Suprapubic skin (tissue), 4 donors: ENCODE measurements at regions not wholly inside any gene's neighbourhood (a gene's known extent, or its start where the extent isn't known, plus 50 kb on each side); places are given as distances from the start of the nearest gene placed in this dataset.
"Not testable (repeated sequence)": the region's sequence is repeated elsewhere in the genome, so short reads cannot be mapped to it uniquely, and the experiment has no call there.

Source experiments
- DNase-seq, 2 donors: peaks; one replicate each; pipeline ENCODE4 v3.0.0-alpha.2; 2019; ENCODE audit warnings: low spot score in 2 of 2
- H3K27ac ChIP-seq: fragments of 200-600 bp; sonication (generic); one replicate; pipeline ENCODE4 v1.5.1; 2019
- H3K27me3 ChIP-seq: fragments of 200-600 bp; sonication (generic); one replicate; pipeline ENCODE4 v1.5.1; 2019
- H3K36me3 ChIP-seq: fragments of 200-600 bp; sonication (generic); one replicate; pipeline ENCODE4 v1.5.1; 2019
- H3K4me1 ChIP-seq: fragments of 200-600 bp; sonication (generic); one replicate; pipeline ENCODE4 v1.5.1; 2019
- H3K4me3 ChIP-seq: fragments of 200-600 bp; sonication (generic); one replicate; pipeline ENCODE4 v1.5.1; 2019; ENCODE audit warnings: mild to moderate bottlenecking
- H3K9me3 ChIP-seq: fragments of 200-600 bp; sonication (generic); one replicate; pipeline ENCODE4 v1.5.1; 2019
- EP300 ChIP-seq: sonication (generic); formaldehyde crosslinking; IDR thresholded peaks from one replicate; pipeline ENCODE4 v1.6.1; 2017; ENCODE audit warnings: antibody characterized with exemption
- POLR2A ChIP-seq, 2 donors: fragments of 450-650 bp; IDR thresholded peaks; one replicate each; pipeline ENCODE4 v1.6.1; 2017; ENCODE audit warnings: antibody characterized with exemption in 2 of 2, mild to moderate bottlenecking in 2 of 2, moderate library complexity in 2 of 2
- POLR2AphosphoS5 ChIP-seq, 3 donors: sonication (generic); formaldehyde crosslinking; IDR thresholded peaks; one replicate each; pipeline ENCODE4 v1.6.1; 2017; ENCODE audit warnings: antibody characterized with exemption in 3 of 3
- WGBS: methylation state at CpG from one replicate; pipeline ENCODE4 v1.1.5; 2018; 5-methylcytosine and 5-hydroxymethylcytosine counted together
- TF ChIP-seq, protein P1 (sequence below), 2 donors: fragments of 200-600 bp in 1 of 2; fragments of 450-650 bp in 1 of 2; sonication (generic) in 1 of 2; IDR thresholded peaks; one replicate each; pipeline ENCODE4 v1.5.1; 2016 to 2019; ENCODE audit warnings: antibody characterized with exemption in 2 of 2, mild to moderate bottlenecking in 1 of 2, moderate library complexity in 1 of 2

DNA sequence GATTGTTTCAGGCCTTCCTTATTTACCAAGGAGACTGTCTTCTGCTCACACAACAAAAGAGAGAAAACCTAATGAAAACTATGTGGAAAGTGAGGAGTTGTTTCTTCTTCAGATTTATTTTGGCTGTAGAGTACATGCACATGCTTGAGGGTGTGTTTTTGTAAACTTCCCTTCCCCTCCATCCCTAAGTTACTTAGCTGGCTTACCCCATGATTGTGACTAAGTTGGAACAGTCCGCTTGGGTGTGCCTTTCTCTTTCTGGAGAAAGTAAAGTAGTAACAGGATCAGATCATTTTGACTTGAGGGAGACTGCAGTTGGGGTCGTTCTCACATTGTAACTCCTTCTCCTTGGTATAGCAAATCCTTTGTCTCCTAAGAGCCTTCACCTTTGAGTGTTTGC lies 155.9 kb downstream of the RTL9 start:
- 47% methylated on average over 2 of the region's 2 CpGs for WGBS
- Histone ChIP-seq H3K4me1 (no peaks in the 10 kb centered on the region), H3K27me3 (no peaks in the 10 kb centered on the region), H3K4me3 (no peak overlapping the region), H3K9me3 (no peaks in the 10 kb centered on the region), H3K27ac (no peak overlapping the region), H3K36me3 (no peaks in the 10 kb centered on the region)
- TF ChIP-seq POLR2A (IDR thresholded peaks at IDR 0.05) (no peak), EP300 (no peak), POLR2AphosphoS5 (IDR thresholded peaks at IDR 0.05) (no peak)
- TF ChIP-seq, protein P1, sequence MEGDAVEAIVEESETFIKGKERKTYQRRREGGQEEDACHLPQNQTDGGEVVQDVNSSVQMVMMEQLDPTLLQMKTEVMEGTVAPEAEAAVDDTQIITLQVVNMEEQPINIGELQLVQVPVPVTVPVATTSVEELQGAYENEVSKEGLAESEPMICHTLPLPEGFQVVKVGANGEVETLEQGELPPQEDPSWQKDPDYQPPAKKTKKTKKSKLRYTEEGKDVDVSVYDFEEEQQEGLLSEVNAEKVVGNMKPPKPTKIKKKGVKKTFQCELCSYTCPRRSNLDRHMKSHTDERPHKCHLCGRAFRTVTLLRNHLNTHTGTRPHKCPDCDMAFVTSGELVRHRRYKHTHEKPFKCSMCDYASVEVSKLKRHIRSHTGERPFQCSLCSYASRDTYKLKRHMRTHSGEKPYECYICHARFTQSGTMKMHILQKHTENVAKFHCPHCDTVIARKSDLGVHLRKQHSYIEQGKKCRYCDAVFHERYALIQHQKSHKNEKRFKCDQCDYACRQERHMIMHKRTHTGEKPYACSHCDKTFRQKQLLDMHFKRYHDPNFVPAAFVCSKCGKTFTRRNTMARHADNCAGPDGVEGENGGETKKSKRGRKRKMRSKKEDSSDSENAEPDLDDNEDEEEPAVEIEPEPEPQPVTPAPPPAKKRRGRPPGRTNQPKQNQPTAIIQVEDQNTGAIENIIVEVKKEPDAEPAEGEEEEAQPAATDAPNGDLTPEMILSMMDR (IDR thresholded peaks at IDR 0.05), result no peak
- no peak for DNase-seq

DNA sequence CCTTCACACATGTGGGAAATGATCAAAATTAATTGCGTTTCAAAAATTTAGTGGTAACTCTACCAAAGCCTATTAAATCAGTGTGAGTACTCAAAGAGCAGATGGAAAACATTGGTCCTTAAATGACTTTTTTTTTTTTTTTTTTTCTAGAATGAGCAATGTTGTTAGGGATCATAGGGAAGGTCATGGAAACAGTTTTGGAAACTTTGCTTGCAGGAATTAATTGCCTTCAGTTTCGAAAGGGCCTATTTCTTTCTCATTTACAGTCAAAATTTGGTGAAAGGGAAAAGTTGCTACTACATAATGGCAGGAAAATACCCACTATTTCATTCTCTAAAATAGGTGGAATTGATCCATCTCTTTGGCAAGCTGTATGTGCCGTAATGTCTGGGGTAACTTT lies 160.9 kb downstream of the RTL9 start:
- no peaks in the 10 kb centered on the region for H3K27me3 ChIP-seq

DNA sequence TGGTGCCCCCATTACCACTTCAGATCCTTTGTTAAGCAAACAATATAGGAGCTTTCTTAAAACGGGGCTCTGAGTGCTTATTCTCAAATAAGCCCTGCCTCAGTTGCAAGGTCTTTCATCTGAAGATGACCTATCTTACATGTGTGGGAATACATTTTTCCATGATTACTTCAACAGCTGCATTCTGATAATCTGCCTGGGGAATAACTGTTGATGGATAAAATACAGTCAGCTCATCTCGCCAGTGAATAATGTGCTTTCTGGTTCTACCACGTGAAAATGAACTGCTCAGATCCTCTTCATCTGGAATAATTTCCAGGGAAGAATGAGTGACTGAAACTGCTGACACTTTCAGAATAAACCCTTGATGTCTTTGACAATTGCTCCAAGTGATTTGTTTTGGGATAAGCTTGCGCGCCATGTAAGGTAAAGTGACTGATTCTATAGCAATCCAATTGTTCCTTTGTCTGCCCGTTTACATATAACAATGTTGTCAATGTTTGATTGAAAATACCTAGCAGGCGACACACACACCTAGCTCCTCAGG lies 161.3 kb downstream of the RTL9 start:
- no peak overlapping the region for H3K27ac ChIP-seq
- WGBS, result 67% methylated on average over 7 of the region's 7 CpGs
- no peaks in the 10 kb centered on the region for H3K9me3 ChIP-seq
- no peaks in the 10 kb centered on the region for H3K27me3 ChIP-seq
- H3K4me1 ChIP-seq, result no peaks in the 10 kb centered on the region
- no peaks in the 10 kb centered on the region for H3K36me3 ChIP-seq
- H3K4me3 ChIP-seq, result no peak overlapping the region
- TF ChIP-seq EP300 (no peak), POLR2A (IDR thresholded peaks at IDR 0.05) (no peak), POLR2AphosphoS5 (IDR thresholded peaks at IDR 0.05) (no peak)
- TF ChIP-seq, protein P1 (IDR thresholded peaks at IDR 0.05), result no peak
- DNase-seq, result no peak

More for the DNA sequence above, 160.9 kb downstream of the RTL9 start:
- Histone ChIP-seq H3K36me3 (no peaks in the 10 kb centered on the region), H3K4me1 (no peaks in the 10 kb centered on the region), H3K27ac (no peak overlapping the region), H3K9me3 (no peaks in the 10 kb centered on the region), H3K4me3 (no peak overlapping the region)
- TF ChIP-seq POLR2A (IDR thresholded peaks at IDR 0.05) (no peak), POLR2AphosphoS5 (IDR thresholded peaks at IDR 0.05) (no peak), EP300 (no peak)
- TF ChIP-seq, protein P1 (IDR thresholded peaks at IDR 0.05), result no peak
- 68% methylated on average over 3 of the region's 3 CpGs for WGBS
- DNase-seq, result no peak

DNA sequence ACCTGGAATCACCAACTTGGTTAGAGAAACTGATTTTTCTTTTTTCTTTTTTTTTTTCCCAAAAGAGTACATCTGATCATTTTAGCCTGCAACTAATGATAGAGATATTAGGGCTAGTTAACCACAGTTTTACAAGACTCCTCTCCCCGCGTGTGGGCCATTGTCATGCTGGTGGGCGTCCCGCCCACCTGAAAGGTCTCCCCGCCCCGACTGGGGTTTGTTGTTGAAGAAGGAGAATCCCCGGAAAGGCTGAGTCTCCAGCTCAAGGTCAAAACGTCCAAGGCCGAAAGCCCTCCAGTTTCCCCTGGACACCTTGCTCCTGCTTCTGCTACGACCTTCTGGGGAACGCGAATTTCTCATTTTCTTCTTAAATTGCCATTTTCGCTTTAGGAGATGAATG lies 162.0 kb downstream of the RTL9 start:
- H3K4me3 ChIP-seq, H3K27ac ChIP-seq, H3K27me3 ChIP-seq, DNase-seq, H3K4me1 ChIP-seq, H3K36me3 ChIP-seq, H3K9me3 ChIP-seq: not testable (repeated sequence)
- WGBS, result 47% methylated on average over 13 of the region's 13 CpGs

DNA sequence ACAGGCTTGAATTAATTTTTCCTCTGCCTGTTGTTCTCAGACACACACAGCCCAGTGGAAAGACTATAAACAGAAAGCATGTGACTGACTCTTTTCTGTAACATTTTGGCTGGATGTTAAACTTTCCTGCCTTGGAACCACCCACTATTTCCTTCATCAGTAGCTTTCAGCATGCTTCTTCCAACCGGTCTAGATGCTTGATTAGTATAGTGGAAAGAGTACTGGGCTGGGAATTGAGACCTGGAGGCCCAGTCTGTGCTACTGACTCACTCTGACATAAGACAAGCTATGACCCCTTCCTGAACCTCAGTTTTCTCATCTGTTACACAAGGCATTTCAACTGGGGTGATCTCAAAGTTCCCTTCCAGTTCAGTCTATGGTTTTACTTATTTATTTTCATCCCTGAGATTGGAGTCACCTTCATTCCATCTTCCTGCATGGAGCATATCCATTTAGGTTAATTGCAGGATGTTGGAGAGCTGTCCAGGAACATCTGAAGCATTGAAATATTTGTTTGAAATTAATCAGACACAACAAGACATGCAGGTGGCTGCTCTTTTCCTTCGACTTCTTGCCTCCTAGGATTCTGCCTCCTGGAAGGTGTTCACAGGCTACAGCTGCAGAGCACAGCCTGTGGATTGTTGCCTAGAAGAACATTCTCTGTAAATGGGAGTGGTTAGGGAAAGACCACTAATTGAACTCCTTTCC lies 173.4 kb downstream of the RTL9 start:
- 36% methylated on average over 2 of the region's 2 CpGs for WGBS
- H3K27ac ChIP-seq, result no peak overlapping the region

More for the DNA sequence above, 173.4 kb downstream of the RTL9 start:
- no peaks in the 10 kb centered on the region for H3K9me3 ChIP-seq
- no peak for TF ChIP-seq EP300
- no peak for TF ChIP-seq POLR2A (IDR thresholded peaks at IDR 0.05)
- TF ChIP-seq, protein P1 (IDR thresholded peaks at IDR 0.05), result no peak
- no peak for TF ChIP-seq POLR2AphosphoS5 (IDR thresholded peaks at IDR 0.05)
- H3K4me1 ChIP-seq, result no peaks in the 10 kb centered on the region
- H3K4me3 ChIP-seq, result no peak overlapping the region
- no peaks in the 10 kb centered on the region for H3K27me3 ChIP-seq
- DNase-seq, result no peak
- H3K36me3 ChIP-seq, result no peaks in the 10 kb centered on the region
